HAP-1 (cell line): ENCODE measurements at regions not wholly inside any gene's neighbourhood (a gene's known extent, or its start where the extent isn't known, plus 50 kb on each side); places are given as distances from the start of the nearest gene placed in this dataset.
"Not testable (repeated sequence)": the region's sequence is repeated elsewhere in the genome, so short reads cannot be mapped to it uniquely, and the experiment has no call there.

ENCODE experiments used
- DNase-seq, 2 experiments: peaks; one replicate each; pipeline ENCODE4 v3.0.0-alpha.2; 2016 to 2020; ENCODE audit warnings: low spot score in 2 of 2
- H3K27me3 ChIP-seq: fragments of 250-450 bp; sonication (Bioruptor Pico); 2 replicates; pipeline ENCODE4 v1.5.1; 2020; ENCODE audit warnings: low read depth, mild to moderate bottlenecking, moderate library complexity
- H3K36me3 ChIP-seq: fragments of 250-450 bp; sonication (Bioruptor Pico); replicated peaks from 2 replicates; pipeline ENCODE4 v1.5.1; 2020; ENCODE audit warnings: mild to moderate bottlenecking
- H3K4me1 ChIP-seq: fragments of 250-450 bp; sonication (Bioruptor Pico); 2 replicates; pipeline ENCODE4 v1.5.1; 2020; ENCODE audit warnings: mild to moderate bottlenecking
- H3K4me3 ChIP-seq: fragments of 250-450 bp; sonication (Bioruptor Pico); 2 replicates; pipeline ENCODE4 v1.5.1; 2020; ENCODE audit warnings: mild to moderate bottlenecking, moderate library complexity
- H3K9me3 ChIP-seq: fragments of 250-450 bp; sonication (Bioruptor Pico); 2 replicates; pipeline ENCODE4 v1.5.1; 2020; ENCODE audit warnings: mild to moderate bottlenecking, moderate library complexity
- in situ Hi-C: fragments of 300-500 bp; cut with MboI; formaldehyde crosslinking; loops from 3 replicates; pipeline ENCODE4 v1.14.3; 2020; ENCODE audit warnings: low sequenced_read_pairs, inconsistent platforms, mixed read lengths

DNA sequence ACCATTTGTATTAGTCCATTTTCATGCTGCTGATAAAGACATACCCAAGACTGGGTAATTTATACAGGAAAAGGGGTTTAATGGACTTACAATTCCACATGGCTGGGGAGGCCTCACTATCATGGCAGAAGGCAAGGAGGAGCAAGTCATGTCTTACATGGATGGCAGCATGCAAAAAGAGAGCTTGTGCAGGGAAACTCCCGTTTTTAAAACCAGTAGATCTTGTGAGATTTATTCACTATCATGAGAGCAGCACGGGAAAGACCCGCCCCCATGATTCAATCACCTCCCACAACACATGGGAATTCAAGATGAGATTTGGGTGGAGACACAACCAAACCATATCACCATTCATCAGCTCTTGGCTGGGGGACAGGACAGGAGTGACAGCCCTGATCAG is 189.0 kb downstream of the UACA start:
- H3K4me3 ChIP-seq, in situ Hi-C loops, H3K36me3 ChIP-seq, H3K27me3 ChIP-seq, H3K9me3 ChIP-seq: not testable (repeated sequence)
- peak in 1 of 2 experiments; percentile 6 for DNase-seq
- H3K4me1 ChIP-seq: peaks cover 16% of the 10 kb centered on the region

DNA sequence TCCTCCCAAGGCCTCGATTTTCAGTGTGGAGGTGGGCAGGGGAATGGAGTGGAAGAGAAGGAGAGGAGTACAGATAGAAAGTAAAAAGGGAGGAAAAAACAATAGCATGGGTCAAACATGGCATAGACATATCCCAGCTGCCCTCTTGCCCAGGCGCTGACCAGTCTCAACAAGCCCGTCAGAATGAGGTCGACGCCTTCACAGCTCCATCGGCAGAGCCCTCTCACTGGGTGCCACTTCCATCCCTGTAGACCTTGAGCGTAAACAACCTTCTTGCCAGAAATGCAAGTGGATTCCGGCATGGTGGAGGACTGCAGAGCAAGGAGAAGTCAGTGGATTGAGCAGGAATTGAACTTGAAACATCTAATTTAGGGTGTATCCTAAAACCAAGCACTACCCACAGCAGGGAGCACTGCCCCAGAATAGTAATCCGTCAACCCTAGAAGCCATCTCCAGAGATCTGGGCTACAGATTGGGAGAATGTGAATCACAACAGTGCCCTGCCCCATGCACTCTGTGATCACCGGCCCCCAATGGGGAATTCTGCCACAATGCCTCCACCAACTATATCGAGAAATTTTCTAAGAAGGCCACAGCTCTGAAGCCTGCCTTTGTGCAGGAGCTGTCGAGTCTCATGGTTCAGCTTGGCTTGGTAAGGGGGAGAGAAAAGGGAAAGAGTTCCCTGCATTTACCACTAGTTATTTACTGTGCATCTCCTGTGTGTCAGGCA is 190.1 kb downstream of the UACA start:
- Histone ChIP-seq H3K4me3 (no peak overlapping the region), H3K4me1 (peaks cover 16% of the 10 kb centered on the region), H3K36me3 (no peaks in the 10 kb centered on the region), H3K9me3 (no peaks in the 10 kb centered on the region), H3K27me3 (no peaks in the 10 kb centered on the region)
- DNase-seq: peak in 1 of 2 experiments; percentile 6
- in situ Hi-C loops: no loop called here

DNA sequence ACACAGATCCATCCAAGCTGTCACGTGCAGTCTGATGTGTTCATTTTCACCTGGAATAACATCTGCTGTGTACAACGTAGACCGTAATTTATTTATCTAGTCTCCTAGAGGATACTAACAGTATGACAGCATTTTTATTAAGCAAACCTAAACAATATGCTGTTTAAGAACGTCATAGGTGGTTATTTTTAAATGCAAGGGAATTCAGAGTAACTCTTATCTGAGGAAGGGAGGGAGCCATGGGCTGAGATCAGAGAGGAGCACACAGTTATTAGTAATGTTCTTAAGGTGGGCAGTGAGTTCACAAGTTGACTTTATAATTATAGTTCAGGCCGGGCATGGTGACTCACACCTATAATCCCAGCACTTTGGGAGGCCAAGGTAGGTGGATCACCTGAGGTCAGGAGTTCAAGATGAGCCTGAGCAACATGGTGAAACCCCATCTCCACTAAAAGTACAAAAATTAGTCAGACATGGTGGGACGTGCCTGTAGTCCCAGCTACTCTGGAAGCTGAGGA is 193.6 kb downstream of the UACA start:
- no peaks in the 10 kb centered on the region for H3K36me3 ChIP-seq
- in situ Hi-C loops: no loop called here
- H3K9me3 ChIP-seq: no peaks in the 10 kb centered on the region
- DNase-seq: peak in 1 of 2 experiments; percentile 1
- no peak overlapping the region for H3K4me3 ChIP-seq
- no peaks in the 10 kb centered on the region for H3K27me3 ChIP-seq
- no peaks in the 10 kb centered on the region for H3K4me1 ChIP-seq

DNA sequence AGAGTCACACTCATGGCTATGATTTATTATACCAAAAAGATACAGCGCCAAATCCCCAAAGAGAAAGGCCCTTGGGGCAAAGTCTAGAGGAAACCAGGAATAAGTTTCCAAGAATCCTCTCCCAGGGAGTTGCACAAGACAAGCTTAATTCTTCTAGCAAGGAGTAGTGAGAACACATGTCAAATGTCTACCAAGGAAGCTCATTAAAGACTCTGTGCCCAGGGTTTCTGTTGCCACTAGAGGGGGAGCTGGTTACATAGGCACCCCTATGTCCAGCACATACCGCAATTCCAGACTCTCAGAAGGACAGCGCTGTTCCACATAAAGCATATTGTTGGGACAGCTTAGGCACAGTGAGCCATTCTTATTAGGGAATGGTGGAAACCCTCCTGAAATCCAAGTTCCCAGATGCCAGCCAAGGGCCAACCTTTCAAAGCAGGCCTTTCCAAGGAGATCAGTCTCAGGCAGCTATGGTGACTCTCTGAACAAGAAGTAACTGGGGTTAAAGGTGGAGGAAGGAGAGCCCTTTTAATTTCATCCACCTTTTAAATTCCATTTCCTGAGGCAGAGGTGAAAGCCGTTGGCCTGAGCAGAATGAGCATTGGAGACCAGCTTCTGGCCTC is 194.2 kb downstream of the UACA start:
- DNase-seq: peak; percentile 20 to 49
- no peak overlapping the region for H3K4me3 ChIP-seq
- H3K9me3 ChIP-seq: no peaks in the 10 kb centered on the region
- H3K36me3 ChIP-seq: no peaks in the 10 kb centered on the region
- no peaks in the 10 kb centered on the region for H3K4me1 ChIP-seq
- in situ Hi-C loops: no loop called here
- H3K27me3 ChIP-seq: no peaks in the 10 kb centered on the region

DNA sequence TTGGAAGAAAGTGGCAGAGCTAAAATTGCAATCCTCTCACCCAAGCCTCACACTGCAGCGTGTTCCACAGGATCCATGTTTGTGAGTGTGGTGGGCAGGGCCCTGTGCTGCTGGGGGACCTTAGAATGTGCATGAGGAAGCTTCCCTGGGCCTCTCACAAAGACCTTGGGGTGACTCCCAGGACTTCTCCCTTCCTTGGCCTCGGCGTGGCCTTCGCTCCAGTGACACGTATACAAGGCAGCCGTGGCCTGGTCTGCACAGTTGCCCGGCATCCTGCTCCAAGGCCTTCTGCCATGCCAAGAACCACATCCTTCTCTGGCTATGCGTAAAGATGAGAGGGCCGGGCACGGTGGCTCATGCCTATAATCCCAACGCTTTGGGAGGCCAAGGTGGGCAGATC is 196.4 kb downstream of the UACA start:
- in situ Hi-C loops: no loop called here
- DNase-seq: no peak
- Histone ChIP-seq H3K9me3 (no peaks in the 10 kb centered on the region), H3K4me3 (no peak overlapping the region), H3K27me3 (no peaks in the 10 kb centered on the region), H3K36me3 (no peaks in the 10 kb centered on the region), H3K4me1 (no peaks in the 10 kb centered on the region)

DNA sequence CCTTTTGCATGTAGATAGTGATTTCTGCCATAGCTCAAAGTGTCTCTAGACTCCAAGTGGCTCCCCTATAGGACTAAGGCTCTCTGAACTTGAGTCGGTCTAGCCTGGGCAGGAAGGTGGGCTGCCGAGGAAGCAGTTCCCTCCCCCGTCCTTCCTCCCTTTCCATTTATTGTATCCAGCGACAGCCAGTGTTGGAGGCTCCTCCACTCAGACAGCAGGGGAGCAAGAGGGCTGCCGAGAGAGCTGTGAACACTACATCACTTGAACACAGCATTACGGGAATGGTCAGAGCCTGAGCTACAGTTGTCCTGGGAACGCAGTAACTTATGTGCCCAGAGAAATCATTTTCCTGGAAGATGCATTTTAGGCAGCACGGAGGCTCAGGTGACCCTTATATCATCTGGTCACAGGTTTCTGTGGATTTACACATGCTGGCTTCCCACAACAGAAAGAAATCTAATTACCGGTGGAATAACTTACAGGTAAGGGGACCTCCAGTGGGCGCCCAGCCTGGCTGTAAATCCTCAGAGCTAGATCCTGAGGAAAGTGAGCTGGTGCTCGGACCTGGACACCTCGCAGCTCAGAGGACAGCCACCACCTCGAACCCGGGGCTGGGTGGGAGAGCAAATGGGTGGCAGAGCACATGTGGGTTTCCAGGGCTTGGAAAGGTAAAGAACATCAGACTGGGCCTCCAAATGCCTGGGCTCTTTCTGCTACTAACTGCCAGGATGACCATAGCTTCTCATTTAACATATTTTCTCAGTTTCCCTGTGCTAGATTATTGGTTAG is 197.1 kb downstream of the UACA start:
- Histone ChIP-seq H3K36me3 (no peaks in the 10 kb centered on the region), H3K9me3 (no peaks in the 10 kb centered on the region), H3K27me3 (no peaks in the 10 kb centered on the region), H3K4me1 (no peaks in the 10 kb centered on the region), H3K4me3 (no peak overlapping the region)
- no peak for DNase-seq
- in situ Hi-C loops: no loop called here

DNA sequence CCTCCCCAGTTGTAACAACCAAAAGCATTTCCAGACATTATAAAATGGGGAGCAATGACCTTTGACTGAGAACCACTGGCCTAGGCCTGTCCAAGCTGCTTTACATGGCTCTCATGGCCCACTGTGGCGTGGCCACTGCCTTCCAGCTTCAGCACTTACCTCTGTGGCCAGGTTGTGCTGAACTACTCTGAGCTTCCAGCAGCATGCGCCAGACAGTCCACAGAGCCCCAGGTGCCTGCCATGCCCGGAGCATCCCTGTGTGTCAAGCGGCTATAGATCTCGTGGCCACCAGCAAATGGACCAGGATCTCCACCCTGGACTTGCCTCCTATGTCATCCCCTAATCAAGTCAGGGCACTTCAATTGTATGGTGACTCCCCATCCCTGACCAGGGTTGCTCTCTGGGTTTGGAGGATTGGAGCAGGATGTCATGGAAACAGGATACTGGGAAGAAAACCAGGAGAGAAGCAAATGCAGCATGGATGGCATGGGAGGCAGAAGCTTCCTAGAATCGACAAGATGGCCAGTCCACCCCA is 199.7 kb downstream of the UACA start:
- Histone ChIP-seq H3K4me1 (no peaks in the 10 kb centered on the region), H3K9me3 (no peaks in the 10 kb centered on the region), H3K36me3 (no peaks in the 10 kb centered on the region), H3K4me3 (no peak overlapping the region), H3K27me3 (peaks cover 6% of the 10 kb centered on the region)
- in situ Hi-C loops: no loop called here
- DNase-seq: peak in 1 of 2 experiments; percentile 7

DNA sequence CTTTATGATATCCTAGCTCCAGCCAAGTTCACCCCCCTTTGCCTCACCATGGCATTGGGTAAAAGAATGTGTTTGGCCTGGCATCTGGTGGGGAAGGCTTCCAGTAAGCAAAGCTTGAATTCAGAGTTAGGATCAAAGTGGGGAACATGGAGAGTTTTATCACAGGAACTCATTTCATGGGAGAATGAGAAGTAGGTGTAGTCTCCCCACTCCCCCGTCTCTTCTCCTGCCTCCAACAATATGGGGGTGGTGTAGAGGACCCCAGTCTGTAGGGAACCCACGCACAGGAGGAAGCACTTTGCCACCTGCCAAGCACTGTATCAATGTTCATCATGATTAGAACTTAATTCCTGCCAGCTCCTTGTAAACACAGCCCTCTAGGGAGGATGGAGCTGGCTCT is 200.5 kb downstream of the UACA start:
- Histone ChIP-seq H3K27me3 (peaks cover 6% of the 10 kb centered on the region), H3K9me3 (no peaks in the 10 kb centered on the region), H3K4me1 (no peaks in the 10 kb centered on the region), H3K36me3 (no peaks in the 10 kb centered on the region), H3K4me3 (no peak overlapping the region)
- DNase-seq: peak in 1 of 2 experiments; percentile 5
- in situ Hi-C loops: no loop called here

DNA sequence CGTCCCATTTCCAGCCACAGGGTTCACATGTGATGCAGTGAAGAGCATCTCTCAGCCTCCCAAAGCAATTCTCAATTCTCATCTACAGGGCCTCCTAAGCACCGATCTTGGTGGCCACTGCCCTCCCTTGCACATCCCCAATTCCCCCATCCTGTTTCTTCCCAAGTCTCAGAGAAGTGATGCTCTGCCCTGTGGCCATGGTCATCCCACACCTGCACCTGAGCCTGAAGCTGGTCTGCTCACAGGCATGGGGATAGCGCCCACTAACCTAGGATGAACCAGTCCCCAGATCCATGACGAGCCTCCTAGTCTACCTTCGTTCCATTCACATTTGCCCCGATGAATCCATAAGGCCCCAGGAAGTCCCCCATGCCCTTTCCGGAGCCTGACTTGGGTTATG is 201.5 kb downstream of the UACA start:
- in situ Hi-C loops: no loop called here
- no peaks in the 10 kb centered on the region for H3K36me3 ChIP-seq
- no peaks in the 10 kb centered on the region for H3K4me1 ChIP-seq
- H3K4me3 ChIP-seq: no peak overlapping the region
- no peaks in the 10 kb centered on the region for H3K9me3 ChIP-seq
- H3K27me3 ChIP-seq: peaks cover 9% of the 10 kb centered on the region
- DNase-seq: peak in 1 of 2 experiments; percentile 5

DNA sequence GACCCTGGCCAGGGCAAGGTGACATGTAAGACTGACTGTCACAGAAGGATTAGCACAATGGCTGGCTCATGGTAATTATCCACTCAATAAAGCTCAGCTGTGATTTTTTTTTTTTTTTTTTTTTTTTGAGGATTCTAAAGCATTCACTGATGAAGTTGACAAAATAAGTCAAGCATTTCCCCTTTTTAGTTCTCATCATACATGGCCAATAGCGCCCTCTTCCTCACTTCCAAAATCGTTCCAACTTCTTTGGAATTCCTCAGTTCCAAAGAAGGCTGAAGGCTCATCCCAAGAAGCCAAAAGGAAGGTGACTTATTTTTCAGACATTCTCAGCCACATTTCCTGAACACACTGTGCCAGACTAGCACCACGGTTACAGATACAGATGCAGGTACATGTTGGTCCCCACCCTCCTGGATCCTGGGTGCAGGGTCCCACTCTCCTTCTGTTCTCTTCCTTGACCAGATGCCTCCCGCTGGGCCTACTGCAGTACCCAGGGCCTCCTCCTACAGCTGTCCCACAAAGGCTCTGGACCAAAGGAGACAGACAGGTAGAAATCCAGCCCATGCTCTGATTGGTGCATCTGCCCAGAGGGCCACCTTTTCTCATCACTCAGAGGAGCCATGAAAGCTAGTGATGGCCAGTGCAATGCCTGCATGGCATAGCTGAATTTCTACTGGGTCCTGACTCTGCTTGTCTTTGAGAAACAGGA is 202.6 kb downstream of the UACA start:
- in situ Hi-C loops: no loop called here
- Histone ChIP-seq H3K36me3 (no peaks in the 10 kb centered on the region), H3K4me1 (no peaks in the 10 kb centered on the region), H3K4me3 (no peak overlapping the region), H3K9me3 (no peaks in the 10 kb centered on the region), H3K27me3 (peaks cover 12% of the 10 kb centered on the region)
- peak in 1 of 2 experiments; percentile 5 for DNase-seq

DNA sequence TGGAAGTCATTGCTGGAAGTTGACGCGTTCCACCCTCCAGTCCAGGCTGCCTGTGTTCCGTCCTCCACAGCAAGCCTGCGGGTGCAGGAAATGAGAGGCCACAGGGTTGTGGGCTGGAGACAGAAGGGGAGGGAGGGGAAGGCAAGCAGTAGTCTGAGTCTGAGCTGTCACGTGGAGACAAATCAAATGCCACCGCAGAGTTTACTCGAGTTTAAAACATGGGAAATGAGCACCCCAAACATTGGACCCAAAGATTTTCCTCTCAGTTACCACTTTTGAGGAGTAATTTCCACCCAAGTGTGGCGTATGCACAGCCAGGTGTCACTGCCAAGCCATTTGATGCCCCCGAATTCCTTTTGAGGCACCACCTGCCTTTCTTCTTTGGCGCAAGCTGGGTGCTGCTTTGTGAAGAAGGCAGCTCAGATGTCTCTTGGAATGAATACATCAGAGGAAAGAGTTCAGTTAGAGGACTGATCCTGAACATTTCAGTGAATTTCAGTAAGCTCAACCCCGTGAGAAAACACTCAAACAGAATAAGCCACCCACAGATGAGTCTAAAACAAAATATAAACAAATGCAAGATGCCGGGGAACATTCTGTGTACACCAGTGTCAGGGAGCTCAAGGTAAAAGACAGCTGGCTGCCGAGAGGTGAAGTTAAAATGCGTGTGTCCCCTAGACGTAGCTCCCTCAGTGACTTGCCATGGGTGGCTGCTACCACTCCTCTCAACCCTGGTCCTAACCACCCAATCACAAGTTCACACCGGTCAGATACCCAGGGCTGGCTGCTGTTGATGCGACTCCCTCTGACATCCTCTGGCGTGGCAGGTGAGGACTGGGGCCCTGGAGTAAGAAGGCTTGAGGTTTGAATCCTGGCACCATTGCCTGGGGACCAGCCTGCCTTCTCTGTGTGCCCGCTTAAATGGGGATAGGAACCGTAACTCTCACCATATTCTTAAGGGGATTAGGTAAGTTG is 203.8 kb downstream of the UACA start:
- no peaks in the 10 kb centered on the region for H3K36me3 ChIP-seq
- H3K4me1 ChIP-seq: no peaks in the 10 kb centered on the region
- no peak overlapping the region for H3K4me3 ChIP-seq
- H3K27me3 ChIP-seq: peaks cover 12% of the 10 kb centered on the region
- DNase-seq: peak in 1 of 2 experiments; percentile 9
- H3K9me3 ChIP-seq: no peaks in the 10 kb centered on the region
- in situ Hi-C loops: no loop called here

DNA sequence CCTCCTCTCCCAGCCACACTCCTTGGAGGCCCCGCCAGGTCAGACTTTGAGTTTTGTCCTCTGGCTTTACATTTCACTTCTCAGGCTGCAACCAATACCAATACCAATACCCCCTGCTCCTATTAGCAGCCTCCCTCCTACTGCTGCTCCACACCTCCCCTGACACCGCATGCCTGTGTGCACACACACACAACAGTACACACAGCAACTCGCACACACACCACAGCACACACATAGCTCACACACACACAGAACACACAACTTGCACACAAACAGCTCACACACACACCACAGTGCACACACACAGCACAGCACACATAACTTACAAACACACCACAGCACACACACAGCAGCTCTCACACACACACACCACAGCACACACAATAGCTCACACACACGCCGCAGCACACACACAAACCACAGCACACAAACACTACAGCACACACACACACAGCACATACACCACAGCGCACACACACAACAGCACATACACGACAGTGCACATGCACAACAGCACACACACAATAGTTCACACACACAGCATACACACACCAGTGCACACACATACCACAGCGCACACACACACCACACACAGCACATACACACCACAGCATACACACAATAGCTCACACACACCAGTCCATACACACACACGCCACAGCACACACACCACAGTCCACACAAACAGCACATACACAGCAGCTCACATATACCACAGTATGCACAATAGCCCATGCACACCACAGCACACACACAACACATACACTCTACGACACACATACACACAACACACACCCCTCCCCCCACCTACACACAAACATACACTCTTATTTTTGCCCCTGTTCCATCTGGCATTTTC is 204.7 kb downstream of the UACA start:
- Histone ChIP-seq H3K36me3 (no peaks in the 10 kb centered on the region), H3K27me3 (peaks cover 18% of the 10 kb centered on the region), H3K4me3 (no peak overlapping the region), H3K4me1 (no peaks in the 10 kb centered on the region), H3K9me3 (no peaks in the 10 kb centered on the region)
- DNase-seq: peak in 1 of 2 experiments; percentile 6
- in situ Hi-C loops: no loop called here
